Stimulated activated naive CD4-positive, alpha-beta T cell treated with Interleukin-2 at 50 U/mL for 16 hours (primary cell): ENCODE measurements at regions not wholly inside any gene's neighbourhood (a gene's known extent, or its start where the extent isn't known, plus 50 kb on each side); places are given as distances from the start of the nearest gene placed in this dataset.

ENCODE experiments used
- DNase-seq: peaks from one replicate; lab custom pipeline; 2025; lab: John Stamatoyannopoulos, UW

DNA sequence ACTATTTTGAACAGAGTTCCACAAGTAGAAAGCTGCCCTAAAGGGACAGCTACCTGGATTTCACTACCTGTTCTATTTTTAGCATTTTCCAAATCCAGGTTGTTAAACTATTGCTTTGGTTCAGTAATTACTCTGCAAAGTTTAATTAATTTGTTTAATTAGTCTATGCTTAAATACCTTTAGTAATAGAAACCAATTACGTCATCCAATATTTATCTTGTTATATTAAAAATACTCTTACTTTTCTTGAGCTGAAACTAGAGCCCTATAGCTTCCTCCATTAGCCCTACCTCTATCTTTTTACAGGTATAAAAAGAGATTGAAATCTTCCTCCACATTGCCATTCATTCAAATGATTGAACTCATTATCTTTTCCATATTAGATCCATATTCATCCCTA, 514.6 kb downstream of the DSC3 start:
- no peak for DNase-seq

GRCh38 chr18:30527226-30527625, 515.3 kb downstream of the DSC3 start:
- DNase-seq, result no peak

DNA sequence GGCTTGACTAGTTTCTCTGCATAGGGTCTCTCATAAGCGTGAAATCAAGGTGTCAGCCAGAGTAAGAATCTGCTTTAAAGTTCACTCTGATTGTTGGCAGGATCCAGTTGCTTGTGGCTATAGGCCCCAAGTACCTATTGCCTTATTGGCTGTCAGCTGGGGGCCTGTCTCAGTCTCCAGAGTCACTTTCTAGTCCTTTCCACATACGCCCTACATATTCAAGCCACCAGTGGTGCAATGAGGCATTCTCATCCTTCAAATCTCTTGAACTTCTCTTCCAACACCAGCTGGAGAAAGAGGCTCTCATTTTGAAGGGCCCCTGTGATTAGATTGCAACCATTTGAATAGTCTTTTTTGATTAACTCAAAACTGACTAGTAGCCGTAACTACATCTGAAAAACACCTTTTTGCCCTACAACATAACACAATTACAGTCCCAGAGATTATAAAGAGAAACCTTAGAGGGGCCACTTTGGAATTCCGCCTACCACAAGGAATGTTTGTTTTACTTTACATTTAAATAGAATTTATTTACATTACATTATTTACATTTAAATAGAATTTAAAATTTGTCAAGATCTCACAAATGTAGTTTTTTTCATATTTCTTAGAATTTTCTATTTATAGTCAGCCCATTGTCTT, 520.1 kb downstream of the DSC3 start:
- DNase-seq, result no peak

DNA sequence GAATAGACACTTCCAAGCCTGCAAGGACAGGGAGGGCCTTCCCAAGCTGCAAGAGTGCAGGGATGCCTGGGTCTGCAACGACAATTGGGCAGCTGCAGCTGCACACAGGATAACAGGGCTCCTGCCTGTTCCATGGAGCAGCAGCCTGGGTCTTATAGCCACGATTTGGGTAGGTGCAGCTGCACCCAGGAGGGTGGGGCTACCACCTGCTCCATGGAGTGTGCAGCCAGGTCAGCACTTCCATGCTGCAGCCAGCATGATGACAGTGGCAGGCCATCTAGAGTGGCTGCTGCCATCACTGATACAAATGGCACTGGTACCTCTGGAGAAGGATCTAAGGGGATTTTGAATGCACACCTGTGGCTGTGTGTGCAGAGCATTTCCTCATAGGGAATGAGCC, 528.5 kb downstream of the DSC3 start:
- DNase-seq, result no peak

DNA sequence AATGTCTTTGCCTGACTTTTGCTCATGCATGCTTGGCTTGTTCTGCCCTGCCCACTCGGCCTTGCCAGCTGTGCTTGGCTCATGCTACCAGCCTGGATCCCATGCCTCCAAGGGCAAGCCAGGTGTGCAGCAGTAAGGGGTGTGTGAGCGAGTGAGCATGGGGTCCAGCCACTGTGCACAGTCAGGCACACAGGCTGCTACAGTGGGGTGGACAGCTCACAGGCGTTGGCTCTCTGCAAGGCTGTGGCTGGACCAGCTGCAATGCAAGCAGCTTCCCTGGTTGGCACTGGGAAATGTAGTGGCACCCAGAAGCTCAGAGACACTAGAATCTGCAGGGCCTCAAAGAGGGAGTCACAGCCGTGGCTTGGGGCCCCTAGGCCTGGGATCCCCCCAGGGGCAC, 529.7 kb downstream of the DSC3 start:
- DNase-seq, result no peak

GRCh38 chr18:30510882-30511281, 531.7 kb downstream of the DSC3 start:
- no peak for DNase-seq

DNA sequence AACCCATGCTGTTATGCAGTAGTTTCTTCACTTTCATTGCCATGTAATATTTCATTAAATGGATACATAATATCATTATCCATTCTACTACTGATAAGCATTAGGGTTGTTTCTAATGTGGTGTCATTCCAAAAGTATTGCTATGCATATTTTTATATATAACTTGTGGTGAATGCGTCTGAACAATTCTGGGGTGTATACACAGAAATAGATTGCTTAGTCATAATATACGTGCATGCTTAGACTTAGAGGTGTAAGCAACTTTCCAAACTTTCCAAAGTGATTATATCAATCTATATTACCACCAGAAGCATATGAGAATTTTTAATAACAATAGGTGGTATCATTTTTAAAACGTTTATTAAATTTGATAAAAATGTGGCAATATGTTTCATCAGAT, 540.9 kb downstream of the DSC3 start:
- DNase-seq, result no peak

DNA sequence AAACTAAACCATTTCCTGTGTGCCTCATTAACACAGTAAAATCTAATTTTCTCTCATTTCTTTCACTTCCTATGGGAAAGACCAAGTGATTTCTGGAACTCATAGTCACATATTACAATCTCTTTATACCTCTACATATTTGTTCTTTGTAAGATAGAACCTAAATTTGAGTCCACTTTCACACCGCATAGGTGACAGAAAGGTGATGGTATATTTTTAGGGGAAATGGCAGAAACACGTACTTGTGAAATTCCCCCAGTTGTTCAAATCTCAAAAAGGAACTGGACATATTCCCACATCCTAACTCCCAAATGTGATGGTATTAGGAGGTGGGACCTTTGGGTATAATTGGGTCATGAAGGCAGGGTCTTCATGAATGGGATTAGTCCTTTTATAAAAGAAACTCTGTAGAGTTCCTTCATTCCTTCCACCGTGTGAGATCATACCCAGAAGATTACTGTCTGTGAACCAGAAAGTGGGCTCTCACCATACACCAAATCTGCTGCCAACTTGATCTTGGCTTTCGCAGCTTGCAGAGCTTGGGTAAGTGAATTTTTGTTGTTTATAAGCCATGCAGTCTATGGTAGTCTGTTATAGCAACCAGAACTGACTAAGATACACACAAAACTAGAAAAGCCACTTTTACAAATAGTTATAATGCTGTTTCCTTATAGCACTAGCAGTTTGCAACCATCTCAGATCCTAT, 542.1 kb downstream of the DSC3 start:
- DNase-seq, result no peak

DNA sequence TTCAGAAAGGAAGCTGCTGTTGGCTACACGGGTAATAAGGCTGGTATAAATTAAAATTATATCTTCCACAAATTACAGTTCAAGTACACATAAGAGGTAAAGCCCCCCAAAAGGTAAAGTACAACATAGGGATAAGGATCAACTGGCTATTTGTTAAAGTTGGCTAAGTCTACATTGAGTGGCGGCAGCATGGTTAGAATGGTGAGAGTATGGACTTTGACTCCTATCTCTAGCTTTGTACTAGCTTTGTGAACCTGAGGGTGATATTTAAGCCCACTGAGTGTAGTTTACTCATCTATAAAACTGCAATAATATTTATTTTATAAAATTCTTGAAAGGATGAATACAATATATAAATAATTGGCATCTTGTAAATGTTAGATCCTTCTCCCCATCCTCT, 542.8 kb downstream of the DSC3 start:
- DNase-seq, result no peak

GRCh38 chr18:30492552-30493129, 549.9 kb downstream of the DSC3 start:
- DNase-seq, result no peak

DNA sequence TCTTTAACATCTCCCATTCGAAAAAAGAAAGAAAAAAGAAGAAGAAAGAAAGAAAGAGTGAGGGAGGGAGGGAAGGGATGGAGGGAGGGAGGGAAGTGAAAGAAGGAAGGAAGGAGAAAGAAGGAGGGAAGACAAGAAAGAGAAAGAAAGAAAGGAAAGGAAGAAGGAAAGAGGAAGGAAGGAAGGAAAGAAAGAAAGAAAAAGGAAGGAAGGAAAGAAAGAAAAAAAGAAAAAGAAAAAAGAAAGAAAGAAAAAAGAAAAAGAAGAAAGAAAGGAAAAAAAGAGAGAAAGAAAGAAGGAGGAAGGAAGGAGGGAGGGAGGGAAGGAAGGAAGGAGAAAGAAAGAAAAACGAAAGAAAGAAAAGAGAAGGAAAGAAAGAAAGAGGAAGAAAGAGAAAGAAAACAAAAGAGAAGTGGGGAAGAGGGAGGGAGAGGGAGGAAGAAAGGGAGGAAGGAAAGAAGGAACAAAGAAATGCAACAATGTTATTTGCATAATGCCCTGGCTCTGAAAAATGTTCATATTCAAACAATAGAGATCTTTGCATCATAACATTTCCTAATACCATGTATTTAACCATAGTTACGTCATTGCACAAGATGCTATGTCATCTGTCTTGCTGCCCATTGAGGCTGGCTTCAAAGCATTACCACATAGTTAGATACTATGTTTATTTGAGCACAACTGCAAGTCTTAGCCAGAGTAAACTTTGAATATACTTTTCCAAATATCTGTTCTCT, 550.6 kb downstream of the DSC3 start:
- DNase-seq, result no peak

GRCh38 chr18:30489890-30490643, 552.5 kb downstream of the DSC3 start:
- DNase-seq, result no peak

- no peak for DNase-seq
Measured at GRCh38 chr18:30487962-30488361, 554.6 kb downstream of the DSC3 start.

DNA sequence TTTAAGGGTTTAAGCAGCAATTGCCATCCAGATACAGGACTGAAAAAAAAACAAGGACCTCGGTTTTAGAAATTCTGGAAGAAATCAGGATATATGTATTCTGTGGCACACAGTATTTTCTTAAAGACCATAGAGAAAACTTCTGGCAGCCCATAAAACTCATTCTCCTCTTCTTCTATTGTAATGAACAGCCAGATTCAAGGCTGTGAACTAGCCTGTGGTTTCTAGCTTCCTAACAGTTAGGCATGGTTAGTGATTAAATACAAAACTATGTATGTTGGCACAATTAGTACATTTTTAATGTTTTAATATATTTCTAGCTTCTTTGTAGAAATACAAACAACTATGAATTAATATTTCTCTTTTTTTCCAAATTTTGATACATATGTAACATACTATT, 555.7 kb downstream of the DSC3 start:
- no peak for DNase-seq

- no peak for DNase-seq
Measured at GRCh38 chr18:30485078-30485477, 557.5 kb downstream of the DSC3 start.

DNA sequence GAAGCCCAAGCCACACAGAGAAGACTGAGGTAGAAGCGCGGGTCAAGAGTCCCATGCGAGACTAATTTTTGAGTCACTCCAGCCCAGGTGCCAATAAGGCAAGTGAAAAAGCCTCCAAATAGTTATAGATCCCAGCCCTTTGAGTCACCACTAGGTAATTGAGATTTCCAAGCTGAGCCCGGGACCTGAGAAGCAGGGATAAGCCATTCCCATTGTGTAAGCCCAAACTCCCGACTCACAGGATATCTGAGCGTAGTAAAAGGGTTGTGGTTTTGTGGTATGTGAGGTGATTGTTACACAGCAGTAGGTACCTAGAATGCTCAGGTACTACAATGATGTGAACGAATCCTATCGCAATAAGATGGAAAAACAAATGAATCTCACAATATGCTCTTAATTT, 560.7 kb downstream of the DSC3 start:
- no peak for DNase-seq

DNA sequence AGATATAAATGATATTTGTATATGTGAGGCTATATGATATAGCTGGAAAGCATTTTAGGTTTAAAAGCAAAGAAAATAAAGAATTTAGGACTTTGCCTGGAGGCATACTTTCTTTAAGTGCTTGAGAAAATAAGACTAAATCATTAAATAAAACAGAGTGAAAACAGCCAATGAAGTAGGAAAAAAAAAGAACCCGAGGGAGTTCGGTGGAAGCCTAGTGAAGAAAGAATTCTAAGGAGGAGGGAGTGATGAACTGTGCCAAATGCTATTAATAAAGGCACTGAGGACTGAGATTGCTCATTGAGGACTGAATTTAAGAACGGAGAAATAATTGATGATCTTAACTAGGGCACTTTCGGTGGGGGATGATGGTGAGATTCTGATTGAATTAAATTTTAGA, 573.5 kb downstream of the DSC3 start:
- DNase-seq, result no peak

GRCh38 chr18:30465096-30465495, 577.4 kb downstream of the DSC3 start:
- DNase-seq, result no peak

- DNase-seq, result no peak
Measured at GRCh38 chr18:30457156-30457555, 585.4 kb downstream of the DSC3 start.

DNA sequence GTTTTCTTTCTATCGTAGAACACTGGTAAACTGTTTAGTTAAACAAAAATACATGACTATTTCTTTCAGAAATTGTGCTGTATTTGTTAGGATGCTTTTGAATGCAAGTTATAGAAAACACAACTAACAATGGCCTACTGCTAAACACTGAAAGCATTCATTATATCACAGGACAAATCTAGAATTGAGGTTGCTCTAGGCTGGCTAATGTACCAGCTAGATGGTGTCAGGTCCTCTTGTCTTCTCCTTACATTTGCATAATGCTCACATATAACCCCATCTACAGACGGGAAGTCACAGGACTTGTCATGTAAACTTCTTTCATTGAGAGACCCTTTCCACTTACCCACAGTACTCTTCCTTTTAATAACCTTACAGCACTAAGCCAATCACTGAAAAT, 586.8 kb downstream of the DSC3 start:
- no peak for DNase-seq

GRCh38 chr18:30454920-30455319, 587.6 kb downstream of the DSC3 start:
- DNase-seq, result no peak

- DNase-seq, result no peak
Measured at GRCh38 chr18:30451981-30452380, 590.6 kb downstream of the DSC3 start.
